HCT116 (cell line): ENCODE measurements at regions not wholly inside any gene's neighbourhood (a gene's known extent, or its start where the extent isn't known, plus 50 kb on each side); places are given as distances from the start of the nearest gene placed in this dataset.

Experiments used
- ELF1 ChIP-seq: IDR thresholded peaks from 2 replicates; pipeline ENCODE4 v1.6.1; 2012; ENCODE audit warnings: low read depth, borderline replicate concordance
- EZH2phosphoT487 ChIP-seq: fragments of 200-600 bp; IDR thresholded peaks from 2 replicates; pipeline ENCODE4 v1.6.1; 2018; ENCODE audit warnings: antibody characterized with exemption, borderline replicate concordance
- POLR2A ChIP-seq: IDR thresholded peaks from 2 replicates; pipeline ENCODE4 v1.7.0; 2011; ENCODE audit warnings: borderline replicate concordance; ENCODE audit not compliant: insufficient read depth, insufficient read length; ENCODE audit errors: extremely low read depth
- POLR2AphosphoS5 ChIP-seq: IDR thresholded peaks from 2 replicates; pipeline ENCODE4 v1.6.1; 2011; ENCODE audit warnings: mild to moderate bottlenecking, low read depth, low read length, moderate library complexity
- RAD21 ChIP-seq: IDR thresholded peaks from 2 replicates; pipeline ENCODE4 v1.6.1; 2012; ENCODE audit warnings: low read depth, mild to moderate bottlenecking
- SIN3A ChIP-seq: IDR thresholded peaks from 2 replicates; pipeline ENCODE4 v1.6.1; 2012; ENCODE audit warnings: low read depth
- TCF7L2 ChIP-seq: IDR thresholded peaks from 2 replicates; pipeline ENCODE4 v1.7.0; 2011; ENCODE audit warnings: borderline replicate concordance, inconsistent platforms; ENCODE audit not compliant: insufficient read depth, insufficient read length; ENCODE audit errors: extremely low read depth
- YY1 ChIP-seq: IDR thresholded peaks from 2 replicates; pipeline ENCODE4 v1.6.1; 2011; ENCODE audit warnings: low read length, low read depth, moderate library complexity, mild to moderate bottlenecking; ENCODE audit not compliant: insufficient replicate concordance; ENCODE audit errors: extremely low read depth
- ZNF274 ChIP-seq: fragments of 200-500 bp; sonication (Bioruptor generic); IDR thresholded peaks from 2 replicates; pipeline ENCODE4 v1.6.1; 2014; ENCODE audit warnings: mild to moderate bottlenecking, low read depth, low read length, inconsistent platforms
- TF ChIP-seq, protein P1 (sequence below), 3 experiments: fragments of 200-600 bp in 1 of 3; sonication (generic) in 1 of 3; IDR thresholded peaks in 2 of 3; conservative IDR thresholded peaks in 1 of 3; 2 replicates each; pipeline ENCODE4 v1.5.1; 2012 to 2017; ENCODE audit warnings: low read depth in 2 of 3, low read length in 2 of 3, antibody characterized with exemption in 1 of 3, borderline replicate concordance in 1 of 3, control low read depth in 1 of 3, mild to moderate bottlenecking in 1 of 3, mixed read lengths in 1 of 3, mixed run types in 1 of 3, moderate library complexity in 1 of 3; ENCODE audit not compliant: insufficient read depth in 1 of 3
- TF ChIP-seq, protein P2 (sequence below): IDR thresholded peaks from 2 replicates; pipeline ENCODE4 v1.6.1; 2012
- TF ChIP-seq, protein P3 (sequence below): IDR thresholded peaks from 2 replicates; pipeline ENCODE4 v1.6.1; 2012

DNA sequence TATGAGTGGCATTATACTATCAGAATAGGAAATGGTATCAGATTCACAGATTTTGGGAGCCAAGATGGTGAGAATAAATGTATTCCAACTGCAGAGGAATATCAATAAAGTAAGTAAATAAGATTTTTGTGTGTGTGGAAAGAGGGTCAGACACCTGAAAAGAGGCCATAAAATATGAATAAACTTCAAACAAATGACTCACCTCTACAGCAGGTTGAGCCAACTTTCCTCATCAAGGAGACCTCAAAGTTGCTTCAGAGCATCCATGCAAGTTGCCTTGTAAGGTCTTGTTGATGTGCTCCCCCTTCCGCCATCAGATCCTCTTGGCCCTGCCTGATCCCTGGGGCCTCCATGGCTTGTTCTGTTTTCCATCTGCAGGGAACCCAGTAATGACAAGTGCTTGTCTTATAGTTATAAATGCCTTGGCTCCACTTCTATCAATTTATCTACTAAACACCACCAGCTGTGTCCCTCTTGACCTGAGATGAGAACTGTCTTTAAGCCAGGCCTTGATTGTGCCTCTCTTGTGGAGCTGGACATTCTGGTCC lies 775.6 kb downstream of the LTN1 start:
- TF ChIP-seq RAD21 (no peak), ZNF274 (no peak), YY1 (no peak), ELF1 (no peak), POLR2AphosphoS5 (no peak), TCF7L2 (no peak), EZH2phosphoT487 (no peak), POLR2A (no peak), SIN3A (no peak)
- TF ChIP-seq, protein P1, sequence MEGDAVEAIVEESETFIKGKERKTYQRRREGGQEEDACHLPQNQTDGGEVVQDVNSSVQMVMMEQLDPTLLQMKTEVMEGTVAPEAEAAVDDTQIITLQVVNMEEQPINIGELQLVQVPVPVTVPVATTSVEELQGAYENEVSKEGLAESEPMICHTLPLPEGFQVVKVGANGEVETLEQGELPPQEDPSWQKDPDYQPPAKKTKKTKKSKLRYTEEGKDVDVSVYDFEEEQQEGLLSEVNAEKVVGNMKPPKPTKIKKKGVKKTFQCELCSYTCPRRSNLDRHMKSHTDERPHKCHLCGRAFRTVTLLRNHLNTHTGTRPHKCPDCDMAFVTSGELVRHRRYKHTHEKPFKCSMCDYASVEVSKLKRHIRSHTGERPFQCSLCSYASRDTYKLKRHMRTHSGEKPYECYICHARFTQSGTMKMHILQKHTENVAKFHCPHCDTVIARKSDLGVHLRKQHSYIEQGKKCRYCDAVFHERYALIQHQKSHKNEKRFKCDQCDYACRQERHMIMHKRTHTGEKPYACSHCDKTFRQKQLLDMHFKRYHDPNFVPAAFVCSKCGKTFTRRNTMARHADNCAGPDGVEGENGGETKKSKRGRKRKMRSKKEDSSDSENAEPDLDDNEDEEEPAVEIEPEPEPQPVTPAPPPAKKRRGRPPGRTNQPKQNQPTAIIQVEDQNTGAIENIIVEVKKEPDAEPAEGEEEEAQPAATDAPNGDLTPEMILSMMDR (IDR thresholded peaks at IDR 0.05 in 2 of 3, conservative IDR thresholded peaks at IDR 0.05 in 1 of 3; ENCODE audit: borderline replicate concordance in 1 of 3, insufficient read depth in 1 of 3, low read depth in 2 of 3, low read length in 2 of 3) = no peak
- TF ChIP-seq, protein P2, sequence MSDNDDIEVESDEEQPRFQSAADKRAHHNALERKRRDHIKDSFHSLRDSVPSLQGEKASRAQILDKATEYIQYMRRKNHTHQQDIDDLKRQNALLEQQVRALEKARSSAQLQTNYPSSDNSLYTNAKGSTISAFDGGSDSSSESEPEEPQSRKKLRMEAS = no peak
- TF ChIP-seq, protein P3, sequence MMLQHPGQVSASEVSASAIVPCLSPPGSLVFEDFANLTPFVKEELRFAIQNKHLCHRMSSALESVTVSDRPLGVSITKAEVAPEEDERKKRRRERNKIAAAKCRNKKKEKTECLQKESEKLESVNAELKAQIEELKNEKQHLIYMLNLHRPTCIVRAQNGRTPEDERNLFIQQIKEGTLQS = no peak
